ENCODE measurements at regions not wholly inside any gene's neighbourhood (a gene's known extent, or its start where the extent isn't known, plus 50 kb on each side); places are given as distances from the start of the nearest gene placed in this dataset.

DNA sequence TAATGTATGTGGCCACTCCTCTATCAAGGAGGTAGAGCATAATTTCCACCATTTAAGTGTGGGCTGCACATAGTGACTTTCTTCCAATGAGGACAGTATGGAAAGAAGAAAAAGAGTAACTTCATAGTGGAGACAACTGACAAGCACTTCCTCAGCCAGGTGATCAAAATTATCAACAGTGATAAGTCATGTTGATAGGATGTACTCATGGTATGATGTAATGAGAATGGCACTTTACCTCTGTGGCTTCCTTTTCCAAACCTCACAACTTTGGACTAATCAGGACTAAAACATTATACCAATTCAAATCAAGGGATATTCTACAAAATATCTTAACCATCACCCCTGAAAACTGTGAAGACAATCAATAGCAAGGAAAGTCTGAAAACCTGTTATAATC is 302.3 kb upstream of the CITED2 start:
- no peak for DNase-seq (ENCODE audit: low read depth)

GRCh38 chr6:139666284-139666683 is 291.8 kb upstream of the CITED2 start:
- DNase-seq (ENCODE audit: low read depth), result no peak

- no peak for DNase-seq (ENCODE audit: low read depth)
These were observed 289.5 kb upstream of the CITED2 start for GRCh38 chr6:139663996-139664395.

- DNase-seq (ENCODE audit: low read depth), result no peak
These were observed 285.3 kb upstream of the CITED2 start for GRCh38 chr6:139659711-139660110.

DNA sequence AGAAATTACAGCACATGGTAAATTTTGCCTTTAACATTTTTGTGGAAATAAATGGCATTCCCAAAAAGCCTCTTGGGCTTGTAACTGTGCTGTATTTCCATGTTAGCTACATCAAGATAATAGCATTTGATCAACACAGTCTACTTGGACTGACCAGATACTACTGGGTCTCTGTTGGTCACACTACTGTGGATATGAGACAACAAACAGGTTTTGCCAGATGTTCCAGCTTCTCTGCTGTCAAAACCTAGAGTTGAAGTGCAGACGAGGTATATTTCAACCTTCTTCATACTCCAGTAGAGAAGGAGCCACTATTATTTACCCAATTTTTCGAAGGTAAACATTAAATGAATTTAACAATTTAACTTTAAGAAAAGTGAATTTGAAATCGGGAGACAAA is 284.7 kb upstream of the CITED2 start:
- DNase-seq (ENCODE audit: low read depth), result peak; percentile 9

DNA sequence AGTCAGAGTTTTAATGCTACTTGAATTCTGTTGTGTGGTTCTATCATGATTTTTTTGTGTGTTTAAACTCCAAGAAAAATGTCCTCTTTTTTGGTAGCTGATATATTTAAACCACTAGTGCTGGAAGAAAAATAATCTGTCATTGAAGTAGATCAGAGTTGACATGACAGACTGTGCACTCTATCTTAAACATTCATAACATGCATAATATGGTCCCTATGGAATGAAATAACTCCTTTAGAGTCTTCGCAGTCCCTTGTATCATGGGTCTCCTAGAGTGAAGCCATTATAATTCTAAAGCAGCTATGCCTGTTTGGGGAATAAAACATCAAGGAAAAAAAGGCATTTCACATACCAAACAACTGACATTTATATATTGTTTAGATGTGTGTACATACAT is 282.7 kb upstream of the CITED2 start:
- DNase-seq (ENCODE audit: low read depth), result no peak

DNA sequence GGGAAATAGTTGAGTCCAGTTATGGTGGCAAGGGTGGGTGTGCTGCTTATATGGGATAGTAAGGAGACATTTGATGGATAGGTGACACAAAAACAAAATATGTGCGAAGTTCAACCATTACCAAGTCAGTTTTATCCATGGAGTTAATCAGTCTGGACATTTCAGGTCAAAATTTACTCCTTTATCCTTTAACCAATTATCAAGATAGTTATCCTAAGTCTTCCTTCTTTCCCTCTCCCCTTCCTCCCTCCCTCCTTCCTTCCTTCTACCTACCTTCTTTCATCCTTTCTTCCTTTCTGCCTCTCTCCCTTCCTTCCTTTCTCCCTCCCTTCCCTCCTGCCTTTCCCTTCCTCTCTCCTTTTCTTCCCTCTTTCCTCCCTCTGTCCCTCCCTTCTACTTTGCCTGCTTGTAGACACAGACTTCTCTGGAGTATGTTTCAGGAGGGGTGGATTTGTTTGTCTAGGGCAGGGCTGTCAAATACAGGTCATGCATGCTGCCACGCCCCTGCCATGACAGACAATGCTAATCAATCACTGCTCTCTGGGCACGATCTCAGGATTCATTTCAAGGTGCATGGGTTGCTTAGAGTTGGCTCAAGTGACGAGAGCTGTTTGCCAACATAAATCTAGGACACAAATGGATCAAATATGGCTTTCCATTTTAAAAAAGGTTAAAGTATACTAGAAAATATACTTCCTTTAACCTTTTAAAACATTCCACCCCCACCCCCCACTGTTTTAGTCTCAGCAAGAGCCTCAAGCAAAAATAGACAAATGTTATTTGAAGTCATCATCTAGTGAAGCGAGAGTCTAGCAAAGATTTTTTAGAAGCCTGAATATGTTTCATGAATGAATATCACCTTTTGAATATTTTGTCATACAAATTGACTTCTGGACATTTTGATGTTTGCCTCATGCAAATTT is 281.6 kb upstream of the CITED2 start:
- no peak for DNase-seq (ENCODE audit: low read depth)

- no peak for DNase-seq (ENCODE audit: low read depth)
These were observed 280.7 kb upstream of the CITED2 start for GRCh38 chr6:139654888-139655782.

DNA sequence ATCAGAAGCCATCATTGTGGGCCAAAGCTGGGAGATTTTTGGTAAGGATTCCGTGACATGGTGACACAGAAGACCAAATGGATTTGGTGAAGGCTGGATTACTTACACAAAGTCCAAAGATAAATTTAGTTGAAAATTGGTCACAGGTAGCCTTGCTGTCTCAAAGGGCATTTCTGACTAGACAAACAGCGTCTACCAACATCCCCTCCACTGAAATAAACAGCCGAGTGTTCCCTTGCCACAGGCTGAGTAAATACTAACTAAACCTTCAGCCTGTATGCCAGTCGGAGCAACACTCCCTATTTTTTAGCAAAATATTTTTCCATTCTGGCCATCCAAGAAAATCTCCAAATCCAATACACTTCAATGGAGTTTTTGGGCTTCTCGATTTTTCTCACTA is 279.9 kb upstream of the CITED2 start:
- no peak for DNase-seq (ENCODE audit: low read depth)

GRCh38 chr6:139653111-139653510 is 278.7 kb upstream of the CITED2 start:
- DNase-seq (ENCODE audit: low read depth), result no peak

- DNase-seq (ENCODE audit: low read depth), result no peak
These were observed 276.5 kb upstream of the CITED2 start for GRCh38 chr6:139650941-139651340.

- no peak for DNase-seq (ENCODE audit: low read depth)
These were observed 275.3 kb upstream of the CITED2 start for GRCh38 chr6:139649732-139650131.

GRCh38 chr6:139649128-139649527 is 274.7 kb upstream of the CITED2 start:
- DNase-seq (ENCODE audit: low read depth), result no peak

DNA sequence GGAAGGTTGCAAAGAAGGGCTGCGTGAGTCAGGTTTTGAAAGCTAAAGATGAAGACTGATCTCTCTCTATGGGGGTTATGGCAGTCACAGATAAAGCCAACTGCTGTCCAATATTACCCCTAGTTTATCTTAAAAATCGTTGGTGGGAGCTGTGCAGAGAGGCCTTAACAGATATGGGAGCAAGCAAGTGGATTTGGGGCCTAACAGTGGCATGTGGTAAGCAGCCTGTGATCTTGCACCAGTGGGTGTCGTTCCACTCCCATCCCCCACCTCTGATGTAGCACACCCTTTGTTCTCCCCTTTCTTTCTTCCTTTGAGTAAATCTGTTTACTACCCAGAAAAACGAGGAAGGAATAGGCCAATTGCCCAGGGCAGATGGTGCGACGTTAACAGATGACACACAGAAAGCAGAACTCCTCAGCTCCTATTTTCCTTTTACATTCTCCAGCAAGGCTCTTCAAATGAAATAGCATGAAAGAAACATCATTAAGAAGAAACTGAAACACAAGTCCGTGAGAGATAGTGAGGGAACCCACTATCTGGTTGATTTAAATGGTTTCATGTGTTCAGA is 274.1 kb upstream of the CITED2 start:
- no peak for DNase-seq (ENCODE audit: low read depth)

DNA sequence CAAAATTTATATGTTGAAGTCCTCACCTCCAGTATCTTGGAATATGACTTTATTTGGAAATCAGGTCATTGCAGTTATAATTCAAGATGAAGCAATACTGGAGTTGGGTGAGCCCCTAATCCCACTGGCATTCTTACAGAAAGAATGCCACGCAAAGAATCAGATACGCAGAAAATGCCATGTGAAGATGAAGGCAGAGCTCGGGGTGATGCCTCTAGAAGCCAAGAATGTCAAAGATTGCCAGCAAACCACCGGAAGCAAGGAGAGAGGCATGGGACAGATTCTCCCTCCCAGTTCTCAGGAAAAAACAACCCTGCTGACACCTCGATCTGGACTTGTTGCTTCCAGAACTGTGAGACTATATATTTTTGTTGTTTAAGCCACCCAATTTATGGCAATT is 273.4 kb upstream of the CITED2 start:
- DNase-seq (ENCODE audit: low read depth), result no peak

DNA sequence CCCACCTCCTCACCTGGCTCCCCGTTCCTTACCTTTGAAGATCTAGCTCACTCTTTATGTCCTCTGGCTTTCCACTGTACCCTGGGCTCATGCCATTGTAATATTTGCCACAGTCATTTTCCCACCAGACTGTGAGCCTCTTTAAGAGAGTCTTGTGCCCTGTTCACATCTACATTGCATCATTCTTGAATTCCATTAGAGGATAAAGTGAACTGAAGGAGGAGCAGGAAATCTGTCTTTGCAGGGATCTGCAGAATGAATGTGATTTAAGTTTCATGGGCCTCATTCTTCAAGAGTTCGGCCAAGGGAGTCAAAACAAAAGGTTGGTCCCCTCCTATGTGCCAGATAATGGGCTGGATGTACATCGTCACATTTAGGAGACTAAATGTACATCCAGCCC is 272.6 kb upstream of the CITED2 start:
- DNase-seq (ENCODE audit: low read depth), result peak; percentile 37

DNA sequence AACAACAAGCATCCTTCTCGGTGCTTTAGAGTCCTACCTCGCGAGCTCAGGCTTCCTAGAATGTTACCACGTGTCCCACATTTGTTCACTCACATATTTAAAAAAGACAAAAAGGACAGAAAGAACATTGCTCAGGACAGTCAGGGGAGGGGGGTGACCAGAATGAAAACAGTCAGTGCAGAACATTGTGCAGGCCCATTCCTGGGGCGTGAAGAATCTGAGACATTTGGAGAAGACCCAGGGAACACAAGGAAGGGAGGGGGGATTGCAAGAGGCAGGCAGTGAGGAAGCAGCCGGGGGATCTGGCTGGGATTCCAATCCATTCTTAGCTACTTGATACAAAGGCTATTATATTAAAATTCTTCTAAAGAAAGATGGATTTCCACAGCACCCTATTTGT is 270.4 kb upstream of the CITED2 start:
- DNase-seq (ENCODE audit: low read depth), result peak; percentile 74

DNA sequence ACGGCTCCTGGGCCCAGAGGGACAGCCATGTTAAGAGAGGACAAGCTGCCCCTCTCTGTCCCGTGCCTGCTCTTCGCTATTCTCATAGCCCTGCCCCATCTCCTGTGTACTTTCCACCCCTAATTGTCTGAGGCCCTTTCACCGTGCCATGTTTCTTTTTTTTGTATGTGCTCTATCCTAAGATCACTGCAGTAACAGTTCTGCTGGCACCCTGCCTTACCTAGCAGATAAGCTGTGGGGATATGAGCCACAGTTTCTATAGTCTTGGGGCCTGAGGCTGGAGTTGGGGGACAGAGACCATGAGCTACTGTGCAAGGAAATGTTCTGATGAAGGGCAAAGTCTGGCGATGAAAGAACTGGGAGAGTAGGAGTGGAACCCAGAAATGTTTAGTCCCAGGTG is 269.5 kb upstream of the CITED2 start:
- DNase-seq (ENCODE audit: low read depth), result no peak

DNA sequence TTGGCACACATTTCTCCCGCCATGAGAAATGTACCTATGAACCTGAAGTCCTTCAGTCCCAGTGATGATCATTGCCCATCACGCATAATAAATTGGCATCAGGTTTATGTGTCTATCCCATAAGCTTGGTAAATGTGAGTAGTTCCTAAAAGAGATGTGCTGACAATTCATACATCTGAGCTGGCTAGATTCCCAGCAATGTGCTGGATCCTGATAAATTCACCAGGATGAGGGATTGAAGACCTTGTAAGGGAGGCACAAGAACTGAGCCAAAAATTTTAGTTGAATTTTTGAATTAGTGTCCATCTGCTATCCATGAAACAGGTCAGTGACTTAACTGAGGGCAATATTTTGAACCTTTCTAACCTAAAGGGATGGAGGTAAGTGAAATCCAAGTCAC is 267.9 kb upstream of the CITED2 start:
- no peak for DNase-seq (ENCODE audit: low read depth)

DNA sequence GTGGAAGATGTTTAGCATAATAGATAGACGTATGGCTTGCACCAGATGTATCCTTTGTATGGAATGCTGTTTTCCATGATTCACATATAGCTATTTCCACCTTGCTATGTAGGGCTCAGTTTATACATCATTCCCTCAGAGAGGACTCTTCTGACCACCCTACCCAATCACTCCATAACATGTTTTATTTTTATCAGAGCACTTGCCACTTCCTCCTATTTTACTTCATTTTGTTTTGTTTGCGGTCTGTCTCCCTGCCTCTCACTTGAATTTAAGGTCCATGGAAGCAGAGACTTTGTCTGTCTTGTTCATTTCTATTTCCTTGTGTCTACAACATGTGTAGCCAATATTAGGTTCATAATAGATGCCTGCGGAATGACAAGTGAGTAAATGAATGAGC is 266.9 kb upstream of the CITED2 start:
- DNase-seq (ENCODE audit: low read depth), result no peak

DNA sequence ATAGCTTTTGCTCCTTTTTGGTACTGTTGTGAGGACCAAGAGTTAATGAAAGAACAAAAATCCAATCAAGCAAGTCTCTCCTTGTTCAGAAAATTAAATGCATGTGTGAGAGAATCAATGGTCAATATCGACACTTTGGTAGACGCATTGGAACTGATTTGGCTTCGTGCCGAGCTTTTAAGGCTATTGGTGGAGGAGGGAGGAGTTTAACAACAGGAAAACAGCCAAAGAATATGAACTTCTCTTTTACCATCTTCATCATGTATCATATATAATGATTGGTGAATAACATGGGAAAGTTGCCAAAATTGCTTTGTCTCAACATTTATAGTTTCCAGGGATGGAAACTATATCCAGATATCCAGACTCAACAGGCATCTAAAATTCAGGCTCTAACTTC is 266.5 kb upstream of the CITED2 start:
- DNase-seq (ENCODE audit: low read depth), result no peak

DNA sequence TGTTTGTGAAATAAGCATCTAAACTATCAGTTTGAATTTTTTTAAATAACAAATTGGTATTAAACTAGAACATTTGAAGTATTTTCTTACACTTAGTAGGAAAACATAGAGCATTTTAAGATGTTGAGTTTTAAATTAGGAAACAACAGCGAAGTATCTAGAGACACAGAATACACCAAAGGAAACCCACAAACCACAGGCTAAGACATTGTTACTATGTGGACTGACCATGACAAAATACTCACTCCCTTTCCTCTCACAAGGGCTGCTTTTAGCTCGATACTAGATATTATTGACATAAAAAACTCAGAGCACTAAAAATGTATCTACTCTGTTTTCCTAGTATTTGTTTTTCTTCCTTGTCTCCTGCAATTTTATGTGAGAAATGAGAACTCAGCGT is 266.0 kb upstream of the CITED2 start:
- DNase-seq (ENCODE audit: low read depth), result no peak

GRCh38 chr6:139639507-139639906 is 265.1 kb upstream of the CITED2 start:
- DNase-seq (ENCODE audit: low read depth), result no peak

Measured in EH (cell line).